ENCODE measurements at regions not wholly inside any gene's neighbourhood (a gene's known extent, or its start where the extent isn't known, plus 50 kb on each side); places are given as distances from the start of the nearest gene placed in this dataset.
"Not testable (repeated sequence)": the region's sequence is repeated elsewhere in the genome, so short reads cannot be mapped to it uniquely, and the experiment has no call there.

DNA sequence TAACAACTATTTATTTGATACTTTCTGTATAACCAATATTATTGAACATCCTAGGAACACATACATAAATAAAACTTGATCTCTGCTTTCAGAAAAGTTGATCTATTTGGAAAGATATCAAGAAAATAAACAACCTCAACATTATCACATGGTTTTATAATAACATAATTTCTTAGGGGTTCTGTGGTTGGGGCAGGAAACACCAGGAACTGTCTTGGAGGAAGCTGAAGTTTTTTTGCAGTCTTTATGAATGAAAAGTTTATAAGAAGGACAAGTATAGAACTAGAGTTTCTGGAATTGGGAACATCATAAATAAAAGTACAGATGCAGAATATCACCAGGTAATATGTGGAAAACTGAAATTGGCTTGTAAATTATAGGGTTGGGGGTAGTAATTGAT, 296.1 kb downstream of the TAF11L14 start:
- H3K9ac ChIP-seq (ENCODE audit: low read depth in 1 of 2, low read length in 2 of 2) = no peak overlapping the region
- H3K36me3 ChIP-seq (ENCODE audit: control insufficient read depth in 2 of 2, insufficient read depth in 2 of 2, low read length in 2 of 2) = no peaks in the 10 kb centered on the region
- H3K27me3 ChIP-seq (ENCODE audit: control insufficient read depth in 2 of 2, insufficient read depth in 2 of 2, low read length in 2 of 2) = no peaks in the 10 kb centered on the region
- H3K27ac ChIP-seq (ENCODE audit: low read depth in 2 of 2, low read length in 2 of 2) = no peak overlapping the region
- no peak overlapping the region for H3K4me3 ChIP-seq (ENCODE audit: low read length in 2 of 2)
- no peaks in the 10 kb centered on the region for H3K4me1 ChIP-seq (ENCODE audit: control insufficient read depth in 2 of 2, insufficient read depth in 2 of 2, low read length in 2 of 2)
- peaks cover 4 to 12% of the 10 kb centered on the region in 2 donors for H3K9me3 ChIP-seq (ENCODE audit: control insufficient read depth in 2 of 2, low read length in 2 of 2)

DNA sequence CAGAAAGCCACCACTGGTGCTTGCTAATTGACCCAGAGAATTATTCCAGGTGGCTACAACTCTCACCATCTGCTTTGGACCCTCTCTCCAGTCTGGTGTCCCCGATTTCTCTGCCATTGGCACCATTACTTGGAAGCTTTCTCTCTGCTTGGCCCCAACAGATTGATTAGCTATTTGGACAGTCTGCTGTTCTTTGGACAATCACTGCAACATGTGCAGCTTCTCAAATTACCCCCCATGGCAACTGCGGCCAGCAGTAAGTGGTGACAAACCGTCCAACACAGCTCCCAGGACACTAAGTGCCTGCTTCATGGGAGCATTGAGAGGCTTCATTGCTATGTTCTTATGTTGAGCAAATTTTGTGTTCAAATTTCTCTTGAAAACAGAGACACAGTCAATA, 309.8 kb downstream of the TAF11L14 start:
- H3K27ac ChIP-seq (ENCODE audit: low read depth in 2 of 2, low read length in 2 of 2) = no peak overlapping the region
- H3K27me3 ChIP-seq (ENCODE audit: control insufficient read depth in 2 of 2, insufficient read depth in 2 of 2, low read length in 2 of 2) = no peaks in the 10 kb centered on the region
- H3K9me3 ChIP-seq (ENCODE audit: control insufficient read depth in 2 of 2, low read length in 2 of 2) = no peaks in the 10 kb centered on the region

DNA sequence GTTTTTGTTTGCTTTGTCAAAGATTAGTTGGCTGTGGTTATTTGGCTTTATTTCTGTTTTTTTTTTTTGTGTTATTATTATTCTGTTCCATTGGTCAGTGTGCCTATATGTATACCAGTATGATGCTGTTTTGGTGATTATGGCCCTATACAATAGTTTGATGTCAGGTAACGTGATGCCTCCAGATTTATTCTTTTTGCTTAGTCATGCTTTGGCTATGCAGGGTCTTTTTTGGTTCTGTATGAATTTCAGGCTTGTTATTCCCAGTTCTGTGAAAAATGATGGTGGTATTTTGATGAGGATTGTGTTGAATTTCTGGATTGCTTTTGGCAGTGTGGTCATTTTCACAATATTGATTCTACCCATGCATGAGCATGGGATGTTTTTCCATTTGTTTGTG, 312.8 kb downstream of the TAF11L14 start:
- no peak overlapping the region for H3K27ac ChIP-seq (ENCODE audit: low read depth in 2 of 2, low read length in 2 of 2)
- no peak overlapping the region for H3K4me3 ChIP-seq (ENCODE audit: low read length in 2 of 2)
- peaks cover 0 to 4% of the 10 kb centered on the region in 2 donors for H3K9me3 ChIP-seq (ENCODE audit: control insufficient read depth in 2 of 2, low read length in 2 of 2)
- no peak overlapping the region for H3K9ac ChIP-seq (ENCODE audit: low read depth in 1 of 2, low read length in 2 of 2)
- no peaks in the 10 kb centered on the region for H3K36me3 ChIP-seq (ENCODE audit: control insufficient read depth in 2 of 2, insufficient read depth in 2 of 2, low read length in 2 of 2)
- H3K4me1 ChIP-seq (ENCODE audit: control insufficient read depth in 2 of 2, insufficient read depth in 2 of 2, low read length in 2 of 2) = no peaks in the 10 kb centered on the region
- H3K27me3 ChIP-seq (ENCODE audit: control insufficient read depth in 2 of 2, insufficient read depth in 2 of 2, low read length in 2 of 2) = no peaks in the 10 kb centered on the region

More for the DNA sequence above, 309.8 kb downstream of the TAF11L14 start:
- Histone ChIP-seq H3K4me1 (ENCODE audit: control insufficient read depth in 2 of 2, insufficient read depth in 2 of 2, low read length in 2 of 2) (no peaks in the 10 kb centered on the region), H3K4me3 (ENCODE audit: low read length in 2 of 2) (no peak overlapping the region), H3K9ac (ENCODE audit: low read depth in 1 of 2, low read length in 2 of 2) (no peak overlapping the region), H3K36me3 (ENCODE audit: control insufficient read depth in 2 of 2, insufficient read depth in 2 of 2, low read length in 2 of 2) (no peaks in the 10 kb centered on the region)

DNA sequence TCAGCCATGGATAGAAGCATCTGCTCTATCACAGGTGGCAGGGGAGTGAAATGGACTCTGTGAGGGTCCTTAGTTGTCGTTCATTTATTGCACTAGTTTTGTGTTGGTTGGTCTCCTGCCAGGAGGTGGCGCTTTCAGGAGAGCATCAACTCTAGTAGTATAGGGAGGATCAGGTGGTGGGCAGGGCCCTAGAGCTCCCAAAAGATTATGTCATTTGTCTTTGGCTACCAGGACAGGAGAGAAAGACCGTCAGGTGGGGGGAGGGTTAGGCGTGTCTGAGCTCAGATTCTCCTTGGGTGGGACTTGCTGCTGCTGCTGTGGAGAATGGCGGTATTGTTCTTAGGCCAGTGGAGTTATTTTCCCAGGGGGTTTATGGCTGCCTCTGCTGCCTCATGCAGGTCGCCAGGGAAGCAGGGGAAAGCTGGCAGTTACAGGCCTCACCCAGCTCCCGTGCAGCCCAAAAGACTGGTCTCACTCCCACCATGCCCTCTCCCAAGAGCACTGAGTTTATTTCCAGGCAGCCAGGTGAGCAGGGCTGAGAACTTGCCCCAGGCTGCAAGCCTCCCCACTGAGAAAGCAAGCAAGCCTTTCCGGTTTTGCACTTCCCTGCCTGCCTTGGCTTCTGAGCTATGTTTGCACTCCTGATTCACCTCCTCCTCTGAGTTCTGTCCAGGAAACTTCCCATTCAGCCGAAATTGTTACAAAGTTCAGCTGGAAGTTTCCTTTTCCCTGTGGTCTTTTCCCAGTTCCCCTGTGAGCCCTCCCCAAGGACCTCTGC, 317.3 kb downstream of the TAF11L14 start:
- Histone ChIP-seq H3K27ac (ENCODE audit: low read depth in 2 of 2, low read length in 2 of 2) (no peak overlapping the region), H3K9me3 (ENCODE audit: control insufficient read depth in 2 of 2, low read length in 2 of 2) (peaks cover 0 to 4% of the 10 kb centered on the region in 2 donors), H3K36me3 (ENCODE audit: control insufficient read depth in 2 of 2, insufficient read depth in 2 of 2, low read length in 2 of 2) (no peaks in the 10 kb centered on the region), H3K27me3 (ENCODE audit: control insufficient read depth in 2 of 2, insufficient read depth in 2 of 2, low read length in 2 of 2) (no peaks in the 10 kb centered on the region), H3K4me1 (ENCODE audit: control insufficient read depth in 2 of 2, insufficient read depth in 2 of 2, low read length in 2 of 2) (no peaks in the 10 kb centered on the region), H3K4me3 (ENCODE audit: low read length in 2 of 2) (no peak overlapping the region), H3K9ac (ENCODE audit: low read depth in 1 of 2, low read length in 2 of 2) (no peak overlapping the region)

DNA sequence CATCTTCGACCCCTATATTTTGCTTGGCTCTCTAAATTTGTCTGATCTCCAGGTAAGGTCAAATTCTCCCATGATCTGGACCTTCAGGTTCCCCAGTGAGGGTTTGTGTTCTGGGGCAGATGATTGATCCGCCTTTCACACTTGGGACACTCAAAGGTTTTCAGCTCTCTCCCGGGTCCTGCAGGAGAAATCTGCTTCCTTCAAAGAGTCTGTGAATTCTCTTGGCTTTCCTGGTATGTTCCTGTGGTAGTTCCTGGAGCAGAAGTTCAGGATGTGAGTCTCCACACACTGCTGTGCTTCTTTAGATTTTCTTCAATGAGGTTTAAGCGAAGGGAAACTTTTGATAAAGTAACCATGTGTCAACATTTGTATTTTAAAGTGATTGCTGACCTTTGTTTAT, 318.0 kb downstream of the TAF11L14 start:
- Histone ChIP-seq H3K36me3 (ENCODE audit: control insufficient read depth in 2 of 2, insufficient read depth in 2 of 2, low read length in 2 of 2) (no peaks in the 10 kb centered on the region), H3K4me1 (ENCODE audit: control insufficient read depth in 2 of 2, insufficient read depth in 2 of 2, low read length in 2 of 2) (no peaks in the 10 kb centered on the region), H3K27ac (ENCODE audit: low read depth in 2 of 2, low read length in 2 of 2) (no peak overlapping the region), H3K9me3 (ENCODE audit: control insufficient read depth in 2 of 2, low read length in 2 of 2) (peaks cover 0 to 4% of the 10 kb centered on the region in 2 donors), H3K27me3 (ENCODE audit: control insufficient read depth in 2 of 2, insufficient read depth in 2 of 2, low read length in 2 of 2) (no peaks in the 10 kb centered on the region), H3K9ac (ENCODE audit: low read depth in 1 of 2, low read length in 2 of 2) (no peak overlapping the region), H3K4me3 (ENCODE audit: low read length in 2 of 2) (no peak overlapping the region)

DNA sequence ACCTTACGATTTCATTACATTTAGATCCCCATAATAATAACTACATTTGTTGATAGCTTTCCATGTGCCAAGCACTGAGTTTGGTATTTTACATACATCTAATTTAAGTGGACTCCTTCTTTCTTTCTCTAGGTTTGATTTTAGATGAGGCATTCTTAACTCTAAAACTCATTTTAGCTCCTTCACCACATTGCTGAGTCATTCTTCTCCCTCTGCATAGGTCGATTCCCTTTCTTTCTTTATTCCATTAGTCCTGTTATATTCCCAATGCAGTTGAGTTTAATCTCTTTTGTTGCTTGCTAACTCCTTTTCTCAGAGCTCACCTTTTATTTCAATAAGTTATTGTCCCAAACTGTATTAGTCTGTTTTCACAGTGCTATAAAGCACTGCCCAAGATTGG, 329.8 kb downstream of the TAF11L14 start:
- no peak overlapping the region for H3K4me3 ChIP-seq (ENCODE audit: low read length in 2 of 2)
- H3K9ac ChIP-seq (ENCODE audit: low read depth in 1 of 2, low read length in 2 of 2) = no peak overlapping the region
- no peaks in the 10 kb centered on the region for H3K4me1 ChIP-seq (ENCODE audit: control insufficient read depth in 2 of 2, insufficient read depth in 2 of 2, low read length in 2 of 2)
- H3K27me3 ChIP-seq (ENCODE audit: control insufficient read depth in 2 of 2, insufficient read depth in 2 of 2, low read length in 2 of 2) = no peaks in the 10 kb centered on the region
- H3K9me3 ChIP-seq (ENCODE audit: control insufficient read depth in 2 of 2, low read length in 2 of 2) = no peaks in the 10 kb centered on the region
- no peak overlapping the region for H3K27ac ChIP-seq (ENCODE audit: low read depth in 2 of 2, low read length in 2 of 2)
- H3K36me3 ChIP-seq (ENCODE audit: control insufficient read depth in 2 of 2, insufficient read depth in 2 of 2, low read length in 2 of 2) = no peaks in the 10 kb centered on the region

DNA sequence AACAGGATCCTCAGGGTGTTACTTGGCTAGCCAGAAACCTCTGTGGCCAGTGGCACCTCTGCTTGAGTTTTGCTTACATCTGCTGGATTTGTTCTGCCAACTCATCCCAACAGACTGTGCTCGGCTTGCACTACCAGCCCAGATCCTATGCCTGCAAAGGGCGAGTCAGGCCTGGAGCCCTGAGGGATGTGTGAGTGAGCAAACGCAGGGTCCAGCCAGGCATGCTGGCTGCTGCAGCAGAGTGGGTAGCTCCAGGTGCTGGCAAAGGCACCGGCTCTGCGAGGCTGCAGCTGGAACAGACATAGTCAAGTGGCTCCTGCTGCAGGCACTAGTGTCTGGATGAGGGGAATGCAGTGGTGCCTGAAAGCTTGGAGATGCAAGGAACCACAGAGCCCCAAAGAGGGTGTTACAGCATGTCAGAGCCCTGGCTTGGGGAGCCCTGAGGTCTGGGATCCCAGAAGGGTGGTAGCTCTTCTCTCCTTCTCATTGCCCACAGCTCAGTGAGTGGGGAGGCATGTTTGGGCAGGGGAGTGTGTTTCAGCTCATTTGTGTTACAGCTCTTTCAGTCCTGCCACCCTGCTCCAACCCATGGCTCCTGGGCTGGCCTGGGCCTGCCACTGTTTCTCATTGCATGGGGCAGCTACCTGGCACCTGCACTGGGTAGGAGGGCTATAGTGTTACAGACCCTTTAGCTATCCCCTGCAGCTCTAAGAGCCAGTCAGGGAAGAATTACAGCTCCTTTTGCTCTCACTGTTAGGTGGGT, 332.6 kb downstream of the TAF11L14 start:
- Histone ChIP-seq H3K9me3 (ENCODE audit: control insufficient read depth in 2 of 2, low read length in 2 of 2) (no peaks in the 10 kb centered on the region), H3K27me3 (ENCODE audit: control insufficient read depth in 2 of 2, insufficient read depth in 2 of 2, low read length in 2 of 2) (no peaks in the 10 kb centered on the region), H3K27ac (ENCODE audit: low read depth in 2 of 2, low read length in 2 of 2) (no peak overlapping the region), H3K4me1 (ENCODE audit: control insufficient read depth in 2 of 2, insufficient read depth in 2 of 2, low read length in 2 of 2) (no peaks in the 10 kb centered on the region), H3K36me3 (ENCODE audit: control insufficient read depth in 2 of 2, insufficient read depth in 2 of 2, low read length in 2 of 2) (no peaks in the 10 kb centered on the region), H3K9ac (ENCODE audit: low read depth in 1 of 2, low read length in 2 of 2) (no peak overlapping the region), H3K4me3 (ENCODE audit: low read length in 2 of 2) (no peak overlapping the region)

DNA sequence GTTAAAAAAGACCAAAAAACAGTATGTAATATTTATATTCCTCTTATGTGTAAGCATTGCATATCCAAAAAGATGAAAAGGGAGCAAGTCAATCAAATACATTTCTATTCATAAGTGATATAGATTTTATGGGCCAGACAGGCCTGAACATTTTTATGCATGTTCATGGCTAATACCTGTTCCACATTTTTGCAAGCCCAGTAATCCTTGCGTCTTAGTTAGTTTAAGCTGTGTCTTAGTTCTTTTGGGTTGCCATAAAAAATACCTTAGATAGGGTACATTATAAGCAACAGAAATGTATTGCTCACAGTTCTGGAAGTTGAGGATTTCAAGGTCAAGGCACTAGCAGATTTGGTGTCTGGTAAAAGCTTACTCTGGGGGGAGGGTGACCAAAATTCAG, 342.1 kb downstream of the TAF11L14 start:
- no peaks in the 10 kb centered on the region for H3K27me3 ChIP-seq (ENCODE audit: control insufficient read depth in 2 of 2, insufficient read depth in 2 of 2, low read length in 2 of 2)
- no peaks in the 10 kb centered on the region for H3K36me3 ChIP-seq (ENCODE audit: control insufficient read depth in 2 of 2, insufficient read depth in 2 of 2, low read length in 2 of 2)
- no peak overlapping the region for H3K9ac ChIP-seq (ENCODE audit: low read depth in 1 of 2, low read length in 2 of 2)
- no peaks in the 10 kb centered on the region for H3K4me1 ChIP-seq (ENCODE audit: control insufficient read depth in 2 of 2, insufficient read depth in 2 of 2, low read length in 2 of 2)
- H3K9me3 ChIP-seq (ENCODE audit: control insufficient read depth in 2 of 2, low read length in 2 of 2) = no peaks in the 10 kb centered on the region
- no peak overlapping the region for H3K27ac ChIP-seq (ENCODE audit: low read depth in 2 of 2, low read length in 2 of 2)
- H3K4me3 ChIP-seq (ENCODE audit: low read length in 2 of 2) = no peak overlapping the region

DNA sequence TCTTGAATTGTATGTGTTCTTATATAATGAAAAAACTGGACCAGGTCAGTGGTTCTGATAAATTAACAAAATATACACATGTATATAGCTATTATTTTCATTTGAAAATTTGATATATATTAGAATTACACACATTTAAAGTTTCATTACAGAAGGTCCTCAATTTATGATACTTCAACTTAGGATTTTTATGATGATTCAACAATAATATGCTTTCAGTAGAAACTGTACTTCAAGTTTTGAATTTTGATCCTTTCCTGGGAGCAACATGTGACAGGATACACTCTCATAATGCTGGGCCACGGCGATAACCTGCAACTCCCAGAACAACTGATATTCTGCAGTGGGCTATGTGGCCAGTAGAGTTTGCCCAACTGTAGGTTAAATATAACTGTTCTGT, 344.7 kb downstream of the TAF11L14 start:
- Histone ChIP-seq H3K4me3 (ENCODE audit: low read length in 2 of 2) (no peak overlapping the region), H3K36me3 (ENCODE audit: control insufficient read depth in 2 of 2, insufficient read depth in 2 of 2, low read length in 2 of 2) (no peaks in the 10 kb centered on the region), H3K27me3 (ENCODE audit: control insufficient read depth in 2 of 2, insufficient read depth in 2 of 2, low read length in 2 of 2) (no peaks in the 10 kb centered on the region), H3K4me1 (ENCODE audit: control insufficient read depth in 2 of 2, insufficient read depth in 2 of 2, low read length in 2 of 2) (no peaks in the 10 kb centered on the region), H3K9ac (ENCODE audit: low read depth in 1 of 2, low read length in 2 of 2) (no peak overlapping the region), H3K27ac (ENCODE audit: low read depth in 2 of 2, low read length in 2 of 2) (no peak overlapping the region), H3K9me3 (ENCODE audit: control insufficient read depth in 2 of 2, low read length in 2 of 2) (no peaks in the 10 kb centered on the region)

DNA sequence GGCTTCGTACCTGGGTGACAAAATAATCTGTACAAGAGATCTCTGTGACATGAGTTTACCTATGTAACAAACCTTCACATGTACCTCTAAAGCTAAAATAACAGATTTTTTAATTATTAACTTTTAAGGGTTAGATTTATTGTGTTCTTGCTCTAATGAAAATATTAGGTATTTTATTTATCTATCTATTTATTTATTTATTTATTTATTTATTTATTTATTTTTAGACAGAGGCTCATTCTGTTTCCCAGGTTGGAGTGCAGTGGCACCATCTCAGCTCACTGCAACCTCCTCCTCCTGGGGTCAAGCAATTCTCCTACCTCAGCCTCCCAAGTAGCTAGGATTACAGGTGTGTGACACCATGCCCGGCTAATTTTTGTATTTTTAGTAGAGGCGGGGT, 348.4 kb downstream of the TAF11L14 start:
- not testable (repeated sequence) for H3K4me1 ChIP-seq (ENCODE audit: control insufficient read depth in 2 of 2, insufficient read depth in 2 of 2, low read length in 2 of 2); H3K9me3 ChIP-seq (ENCODE audit: control insufficient read depth in 2 of 2, low read length in 2 of 2); H3K27ac ChIP-seq (ENCODE audit: low read depth in 2 of 2, low read length in 2 of 2); H3K36me3 ChIP-seq (ENCODE audit: control insufficient read depth in 2 of 2, insufficient read depth in 2 of 2, low read length in 2 of 2); H3K4me3 ChIP-seq (ENCODE audit: low read length in 2 of 2); H3K27me3 ChIP-seq (ENCODE audit: control insufficient read depth in 2 of 2, insufficient read depth in 2 of 2, low read length in 2 of 2); H3K9ac ChIP-seq (ENCODE audit: low read depth in 1 of 2, low read length in 2 of 2)
